Hepatocyte (in vitro differentiated cells): ENCODE measurements at regions not wholly inside any gene's neighbourhood (a gene's known extent, or its start where the extent isn't known, plus 50 kb on each side); places are given as distances from the start of the nearest gene placed in this dataset.

Experiments
- DNase-seq: peaks from one replicate; pipeline ENCODE4 v3.0.0-alpha.2; 2016; ENCODE audit warnings: low spot score
- H2AFZ ChIP-seq: fragments of 200-600 bp; sonication (generic); 2 replicates; pipeline ENCODE4 v1.6.0; 2016; ENCODE audit warnings: antibody characterized with exemption, mild to moderate bottlenecking
- H3K27ac ChIP-seq: fragments of 200-600 bp; sonication (generic); 2 replicates; pipeline ENCODE4 v1.5.1; 2016; ENCODE audit warnings: mild to moderate bottlenecking
- H3K27me3 ChIP-seq: fragments of 200-600 bp; sonication (generic); 2 replicates; pipeline ENCODE4 v1.6.1; 2016
- H3K36me3 ChIP-seq: fragments of 200-600 bp; sonication (generic); replicated peaks from 2 replicates; pipeline ENCODE4 v1.5.1; 2016; ENCODE audit warnings: low read depth; ENCODE audit not compliant: insufficient read depth
- H3K4me1 ChIP-seq: fragments of 200-600 bp; sonication (generic); 2 replicates; pipeline ENCODE4 v1.5.1; 2016; ENCODE audit warnings: mild to moderate bottlenecking, moderate library complexity; ENCODE audit not compliant: insufficient read depth
- H3K4me2 ChIP-seq: fragments of 200-600 bp; sonication (generic); 2 replicates; pipeline ENCODE4 v1.6.0; 2016
- H3K4me3 ChIP-seq: fragments of 200-600 bp; sonication (generic); 2 replicates; pipeline ENCODE4 v1.5.1; 2016; ENCODE audit warnings: mild to moderate bottlenecking
- H3K79me2 ChIP-seq: fragments of 200-600 bp; sonication (generic); 2 replicates; pipeline ENCODE4 v1.6.0; 2017; ENCODE audit warnings: mild to moderate bottlenecking
- H3K9me2 ChIP-seq: fragments of 200-600 bp; sonication (generic); replicated peaks from 2 replicates; pipeline ENCODE4 v1.6.0; 2017; ENCODE audit warnings: mild to moderate bottlenecking; ENCODE audit not compliant: insufficient read depth
- H3K9me3 ChIP-seq: fragments of 200-600 bp; sonication (generic); 2 replicates; pipeline ENCODE4 v1.5.1; 2016; ENCODE audit warnings: low read depth, mild to moderate bottlenecking
- H4K20me1 ChIP-seq: fragments of 200-600 bp; sonication (generic); 2 replicates; pipeline ENCODE4 v1.6.0; 2016; ENCODE audit warnings: mild to moderate bottlenecking; ENCODE audit not compliant: insufficient read depth, poor library complexity, severe bottlenecking
- CTCF ChIP-seq: fragments of 200-600 bp; sonication (generic); IDR thresholded peaks from 2 replicates; pipeline ENCODE4 v1.5.1; 2016; ENCODE audit warnings: antibody characterized with exemption, mild to moderate bottlenecking; ENCODE audit not compliant: poor library complexity
- EZH2 ChIP-seq: fragments of 200-600 bp; sonication (generic); IDR thresholded peaks from 2 replicates; pipeline ENCODE4 v1.6.1; 2016; ENCODE audit warnings: antibody characterized with exemption, mild to moderate bottlenecking, borderline replicate concordance
- EZH2phosphoT487 ChIP-seq: fragments of 200-600 bp; sonication (generic); IDR thresholded peaks from one replicate; pipeline ENCODE4 v1.6.1; 2018; ENCODE audit warnings: antibody characterized with exemption, mild to moderate bottlenecking, low read depth, moderate library complexity; ENCODE audit not compliant: unreplicated experiment, severe bottlenecking
- WGBS: methylation state at CpG from one replicate; pipeline ENCODE4 v1.1.6; 2016; ENCODE audit warnings: low lambda C conversion rate; ENCODE audit errors: missing lambda C conversion rate; 5-methylcytosine and 5-hydroxymethylcytosine counted together

- Histone ChIP-seq H3K79me2 (no peaks in the 10 kb centered on the region), H3K9me3 (no peaks in the 10 kb centered on the region), H4K20me1 (no peaks in the 10 kb centered on the region), H2AFZ (no peak overlapping the region), H3K4me3 (no peak overlapping the region), H3K27me3 (no peaks in the 10 kb centered on the region), H3K36me3 (no peaks in the 10 kb centered on the region), H3K27ac (no peak overlapping the region), H3K4me2 (no peak overlapping the region), H3K4me1 (peaks cover 11% of the 10 kb centered on the region), H3K9me2 (no peaks in the 10 kb centered on the region)
- no peak for DNase-seq
- 91% methylated on average over 4 of the region's 4 CpGs for WGBS
- TF ChIP-seq EZH2 (no peak), CTCF (no peak), EZH2phosphoT487 (no peak)
Measured at GRCh38 chr4:119684463-119684862, 55.9 kb upstream of the PDE5A start.

- no peaks in the 10 kb centered on the region for H3K9me2 ChIP-seq
- peak overlapping the region; percentile 28 for H3K27ac ChIP-seq
- TF ChIP-seq EZH2phosphoT487 (no peak), CTCF (no peak)
- H3K9me3 ChIP-seq: no peaks in the 10 kb centered on the region
- no peak overlapping the region for H2AFZ ChIP-seq
- H3K79me2 ChIP-seq: no peaks in the 10 kb centered on the region
- H3K27me3 ChIP-seq: no peaks in the 10 kb centered on the region
- H3K4me3 ChIP-seq: no peak overlapping the region
- no peak overlapping the region for H3K4me2 ChIP-seq
- peaks cover 11% of the 10 kb centered on the region for H3K4me1 ChIP-seq
- H3K36me3 ChIP-seq: no peaks in the 10 kb centered on the region
- H4K20me1 ChIP-seq: no peaks in the 10 kb centered on the region
- DNase-seq: peak; percentile 10
- WGBS: 12% methylated on average over 1 of the region's 1 CpG
Measured at GRCh38 chr4:119683518-119683917, 54.9 kb upstream of the PDE5A start.

- Histone ChIP-seq H3K4me3 (no peak overlapping the region), H3K79me2 (no peaks in the 10 kb centered on the region), H3K9me3 (no peaks in the 10 kb centered on the region), H3K27me3 (no peaks in the 10 kb centered on the region), H3K36me3 (no peaks in the 10 kb centered on the region), H3K4me2 (no peak overlapping the region), H3K9me2 (no peaks in the 10 kb centered on the region), H3K4me1 (peaks cover 11% of the 10 kb centered on the region), H2AFZ (no peak overlapping the region), H4K20me1 (no peaks in the 10 kb centered on the region), H3K27ac (peak overlapping the region; percentile 2)
- WGBS: 60% methylated on average over 2 of the region's 2 CpGs
- no peak for TF ChIP-seq CTCF
- no peak for TF ChIP-seq EZH2phosphoT487
- TF ChIP-seq EZH2: no peak
- DNase-seq: no peak
Measured at GRCh38 chr4:119682099-119682498, 53.5 kb upstream of the PDE5A start.

- Histone ChIP-seq H3K27ac (no peak overlapping the region), H3K9me2 (no peaks in the 10 kb centered on the region), H3K4me1 (peaks cover 11% of the 10 kb centered on the region), H3K27me3 (no peaks in the 10 kb centered on the region), H4K20me1 (no peaks in the 10 kb centered on the region), H3K36me3 (no peaks in the 10 kb centered on the region), H3K9me3 (no peaks in the 10 kb centered on the region), H3K79me2 (no peaks in the 10 kb centered on the region), H3K4me3 (no peak overlapping the region), H2AFZ (no peak overlapping the region), H3K4me2 (no peak overlapping the region)
- WGBS: 32% methylated on average over 3 of the region's 3 CpGs
- DNase-seq: no peak
- TF ChIP-seq CTCF: no peak
- TF ChIP-seq EZH2: no peak
- TF ChIP-seq EZH2phosphoT487: no peak
Measured at GRCh38 chr4:119679251-119679650, 50.6 kb upstream of the PDE5A start.
